ENCODE measurements at regions not wholly inside any gene's neighbourhood (a gene's known extent, or its start where the extent isn't known, plus 50 kb on each side); places are given as distances from the start of the nearest gene placed in this dataset.
A peak's percentile ranks its signal among the peaks of the same experiment; 100 is the strongest.

DNA sequence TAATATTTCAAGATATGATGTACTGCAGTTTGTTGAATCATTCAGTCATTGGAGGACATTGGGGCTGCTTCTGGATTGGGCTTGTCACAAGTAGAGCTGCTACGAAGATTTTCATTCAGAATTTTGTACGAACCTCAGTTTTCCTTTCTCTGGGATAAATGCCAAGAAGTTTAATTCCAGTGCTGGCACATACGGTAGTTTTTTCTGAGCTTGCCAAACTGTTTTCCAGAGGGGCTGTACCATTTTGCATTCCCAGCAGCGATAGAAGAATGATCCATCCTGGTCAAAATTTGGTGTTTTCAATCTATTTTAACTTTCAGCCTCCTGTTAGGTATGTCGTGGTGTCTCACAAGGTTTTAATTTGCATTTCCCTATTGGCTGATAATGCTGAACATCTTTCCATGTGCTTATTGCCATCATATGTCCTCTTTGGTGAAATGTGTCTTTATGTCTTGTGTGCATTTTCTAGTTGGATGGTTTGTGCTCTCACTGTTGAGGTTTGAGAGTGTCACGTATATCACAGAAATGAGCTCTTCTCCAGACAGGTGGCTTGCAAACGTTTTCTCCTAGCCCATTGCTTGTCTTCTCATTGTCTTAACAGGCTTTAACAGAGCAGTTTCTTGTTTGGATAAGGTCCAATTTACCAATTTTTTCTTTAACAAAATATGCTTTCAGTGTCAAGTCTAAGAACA is 612.6 kb downstream of the GALR1 start:
- DNase-seq = no peak

DNA sequence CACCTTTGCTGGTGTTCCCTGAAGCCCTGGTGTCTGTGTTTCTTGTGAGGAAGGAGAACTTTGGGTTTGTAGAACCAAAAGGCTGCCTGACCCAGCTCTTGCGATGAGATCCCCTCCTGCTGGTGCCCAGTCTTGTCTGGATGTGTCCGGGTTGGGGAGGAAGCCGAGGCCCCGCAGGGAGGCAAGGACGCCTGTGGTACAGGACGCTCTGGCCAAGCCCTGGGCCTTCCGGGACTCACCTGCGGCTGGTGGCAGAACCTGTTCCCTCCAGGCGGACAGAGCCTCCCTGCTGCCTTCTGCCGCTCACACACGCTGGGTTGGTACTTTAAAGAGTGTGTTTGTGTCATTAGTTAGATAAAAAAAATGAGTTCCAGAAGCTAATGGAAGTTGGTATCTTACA is 616.2 kb downstream of the GALR1 start:
- no peak for DNase-seq

DNA sequence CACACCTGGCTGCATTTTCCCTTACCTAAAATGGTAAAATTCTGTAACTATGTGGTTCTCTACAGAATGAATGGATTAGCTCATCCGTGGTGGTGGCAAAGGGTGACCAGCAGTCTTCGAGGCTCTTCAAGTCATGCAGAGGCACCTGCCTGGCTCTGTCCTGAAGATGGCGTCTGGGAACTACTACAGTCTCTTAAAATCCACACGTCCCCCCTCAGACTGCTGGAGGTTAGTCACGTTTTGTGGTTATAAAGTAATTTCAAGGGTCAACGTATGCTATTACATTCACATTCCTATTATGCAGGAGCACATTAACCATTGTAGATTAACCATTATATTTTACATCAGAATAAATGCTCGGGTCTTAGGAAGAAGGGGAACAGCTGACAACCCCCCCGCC is 616.7 kb downstream of the GALR1 start:
- no peak for DNase-seq

DNA sequence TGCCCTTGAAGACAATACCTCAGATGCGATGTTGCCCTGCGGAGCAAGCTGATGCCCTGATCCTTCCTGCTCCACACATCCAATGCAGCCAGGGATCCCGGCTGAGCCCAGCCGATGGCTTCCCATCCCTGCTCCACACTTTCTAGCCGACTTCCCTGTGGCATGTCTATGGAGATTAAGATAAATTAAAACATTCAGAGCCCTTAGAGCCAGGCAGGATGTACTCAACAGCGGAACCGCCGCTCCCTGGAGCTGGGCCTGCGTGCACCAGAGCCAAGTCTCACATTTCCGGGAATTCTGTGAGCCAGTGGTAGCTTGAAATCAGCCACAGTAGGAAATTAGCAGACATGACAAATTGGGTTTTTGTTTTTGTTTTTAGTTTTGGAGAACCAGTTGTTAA is 620.6 kb downstream of the GALR1 start:
- no peak for DNase-seq

DNA sequence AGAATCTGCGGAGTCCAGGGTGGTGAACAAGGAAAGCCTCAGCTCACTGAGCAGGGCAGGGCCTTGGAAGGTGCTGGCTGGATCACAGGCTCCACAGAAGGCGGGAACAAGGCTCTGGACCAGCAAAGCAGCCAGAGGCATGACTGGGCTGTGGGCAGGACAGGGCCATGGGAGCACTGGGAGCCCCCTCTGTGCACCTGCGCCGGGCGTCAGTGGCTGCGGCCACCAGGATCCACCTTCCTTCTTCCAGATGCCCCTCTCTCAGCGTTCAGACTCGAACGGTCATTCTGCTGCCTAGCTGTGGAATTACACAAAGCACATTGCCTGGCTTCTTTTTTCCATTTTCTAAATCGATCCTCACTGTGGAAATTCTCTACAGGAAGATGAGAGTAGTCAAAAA is 621.2 kb downstream of the GALR1 start:
- DNase-seq = no peak

DNA sequence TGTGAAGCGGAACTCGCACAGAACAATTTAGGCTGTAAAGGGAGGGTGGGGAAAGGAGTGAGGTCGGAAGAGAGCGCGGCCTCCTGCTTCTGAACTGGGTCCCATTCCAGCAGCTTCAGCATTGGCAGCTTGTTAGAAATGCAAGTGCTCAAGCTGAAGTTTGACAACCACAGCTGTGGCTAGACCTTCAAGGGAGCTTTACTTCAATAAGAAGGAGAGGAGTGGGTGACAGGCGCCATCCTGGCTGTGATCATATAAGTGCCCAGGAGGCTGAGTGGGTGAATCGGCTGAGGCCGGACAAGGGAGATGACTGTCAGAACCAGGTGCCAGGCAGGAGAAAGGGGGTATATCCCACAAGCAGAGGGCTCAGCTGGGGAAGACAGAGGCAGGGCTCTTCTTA is 622.5 kb downstream of the GALR1 start:
- no peak for DNase-seq

DNA sequence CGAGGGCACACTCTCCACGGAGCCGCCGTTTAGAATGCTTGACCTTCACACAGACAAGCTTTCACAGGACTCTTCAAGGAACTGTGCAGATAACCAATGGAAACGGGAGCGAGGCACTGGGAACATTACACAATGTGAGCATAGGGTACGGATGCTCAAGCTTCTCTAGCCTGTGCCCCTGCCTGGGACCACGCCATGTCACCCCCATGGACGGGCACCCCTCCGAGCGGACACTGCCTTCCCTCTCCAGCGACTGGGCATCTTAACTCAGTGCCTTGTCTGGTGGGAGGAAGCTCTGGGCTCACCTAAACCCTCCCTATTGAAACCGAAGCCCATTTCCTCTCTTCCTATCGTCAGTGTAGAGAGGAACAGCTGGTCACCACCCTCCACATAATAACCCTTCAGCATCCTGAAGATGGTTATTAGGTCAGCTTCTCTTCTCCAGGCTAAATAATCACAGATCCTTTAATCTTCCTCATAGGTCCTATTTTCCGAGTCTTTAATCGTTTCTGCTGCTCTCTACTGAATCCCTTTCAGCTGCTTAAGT is 626.7 kb downstream of the GALR1 start:
- DNase-seq = no peak

DNA sequence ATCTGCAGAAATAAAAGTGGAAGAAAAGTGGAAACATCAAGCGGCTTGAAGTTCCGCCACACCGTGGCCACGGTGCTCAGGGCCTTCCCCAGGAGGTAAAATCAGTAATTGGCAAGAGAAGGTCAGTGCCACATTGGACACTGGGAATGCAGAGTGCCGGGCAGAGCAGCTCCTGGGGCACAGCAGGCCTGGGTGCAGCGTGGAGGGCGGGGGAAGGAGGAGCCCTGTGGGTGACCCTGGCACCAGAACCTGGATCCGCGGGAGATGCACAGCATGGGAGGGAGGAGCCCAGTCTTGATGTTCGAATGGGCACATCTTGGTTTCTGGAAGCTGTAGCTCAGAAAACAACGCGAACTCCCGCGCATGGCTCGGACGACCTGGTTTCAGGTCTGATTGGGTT is 630.2 kb downstream of the GALR1 start:
- DNase-seq = no peak

DNA sequence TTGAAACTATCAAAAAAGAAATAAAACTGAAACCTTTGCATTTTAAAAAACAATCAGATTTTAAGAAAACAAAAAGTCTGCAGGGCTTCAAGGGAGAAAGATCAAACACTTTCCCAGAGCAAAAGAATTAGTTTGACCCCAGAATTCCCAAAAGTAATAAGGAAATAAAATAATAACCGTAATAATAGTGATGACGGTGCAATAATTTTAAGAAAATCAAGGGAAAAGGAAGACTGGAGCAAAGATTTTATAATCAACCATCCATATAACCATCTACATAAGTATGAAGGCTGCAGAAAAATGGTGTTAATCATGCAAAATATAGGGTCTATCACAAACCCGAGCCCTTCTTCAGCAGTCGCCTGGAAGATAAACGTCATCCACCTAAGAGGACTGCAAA is 634.8 kb downstream of the GALR1 start:
- DNase-seq = no peak

DNA sequence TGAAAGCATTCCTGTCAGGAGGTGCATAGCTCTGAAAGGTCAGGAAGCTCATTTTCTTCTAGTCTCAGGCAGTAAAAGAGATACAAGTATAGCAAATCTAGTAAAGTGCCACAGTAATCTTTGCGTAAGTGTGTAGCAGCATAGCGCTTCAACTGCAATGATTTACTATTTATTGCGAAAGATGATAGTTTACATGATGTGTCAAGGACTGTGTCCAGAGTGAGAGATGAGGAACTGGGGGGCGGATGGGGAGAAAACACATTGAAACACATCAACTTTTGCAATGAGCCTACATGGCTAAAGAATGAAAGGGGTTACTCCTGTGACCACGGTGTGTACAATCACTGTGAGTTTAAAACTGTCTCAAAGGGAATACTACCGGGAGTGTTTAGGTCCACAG is 644.4 kb downstream of the GALR1 start:
- no peak for DNase-seq

DNA sequence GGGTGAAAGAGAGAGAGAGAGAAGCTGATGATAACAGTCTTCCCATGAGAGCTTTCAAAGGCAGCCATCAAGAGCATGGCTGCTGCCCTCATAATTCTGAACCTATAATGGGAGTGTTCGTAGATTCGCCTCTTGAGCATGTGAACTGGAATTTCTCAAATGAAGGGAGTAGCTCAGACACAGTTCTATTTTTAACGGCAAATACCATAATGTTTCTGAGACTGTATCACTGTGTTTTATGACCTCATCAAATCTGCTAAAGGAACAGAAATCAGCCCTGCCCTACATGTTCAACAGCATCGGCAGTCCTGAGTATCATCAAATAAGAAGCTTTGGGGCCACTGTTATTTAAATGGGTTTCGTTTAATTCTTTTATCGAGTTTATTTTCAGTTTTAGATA is 645.6 kb downstream of the GALR1 start:
- DNase-seq = no peak

DNA sequence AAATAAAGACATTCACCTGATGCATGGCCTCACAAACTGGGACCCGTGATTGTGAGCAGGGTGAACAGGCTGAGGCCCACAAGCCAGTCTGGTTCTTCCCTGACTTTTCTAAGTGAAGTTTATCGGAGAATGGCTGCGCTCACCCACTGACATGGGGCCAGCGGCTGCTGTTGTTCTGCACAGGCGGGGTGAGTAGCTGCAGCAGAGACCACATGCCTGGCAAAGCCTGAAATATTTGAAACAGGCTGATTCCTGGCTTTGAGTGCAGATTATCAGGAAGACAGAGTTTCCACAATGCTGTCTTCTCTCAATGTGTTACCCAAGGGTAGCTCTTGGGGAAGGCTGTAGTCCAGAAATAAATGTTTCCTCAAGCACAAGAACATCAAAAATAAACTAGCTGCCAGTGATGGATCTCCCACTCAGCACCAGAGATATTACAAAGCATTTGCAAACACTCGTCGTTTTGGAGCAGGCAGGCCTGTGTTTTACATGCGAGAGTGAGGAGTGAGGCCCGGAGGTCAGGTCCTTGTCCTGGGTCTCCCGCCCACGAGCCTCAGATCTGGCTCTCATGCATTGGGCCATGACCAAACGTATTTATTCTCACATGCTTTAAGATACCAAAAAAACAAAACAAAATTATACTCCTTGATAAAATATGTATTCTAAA is 647.1 kb downstream of the GALR1 start:
- DNase-seq = no peak

DNA sequence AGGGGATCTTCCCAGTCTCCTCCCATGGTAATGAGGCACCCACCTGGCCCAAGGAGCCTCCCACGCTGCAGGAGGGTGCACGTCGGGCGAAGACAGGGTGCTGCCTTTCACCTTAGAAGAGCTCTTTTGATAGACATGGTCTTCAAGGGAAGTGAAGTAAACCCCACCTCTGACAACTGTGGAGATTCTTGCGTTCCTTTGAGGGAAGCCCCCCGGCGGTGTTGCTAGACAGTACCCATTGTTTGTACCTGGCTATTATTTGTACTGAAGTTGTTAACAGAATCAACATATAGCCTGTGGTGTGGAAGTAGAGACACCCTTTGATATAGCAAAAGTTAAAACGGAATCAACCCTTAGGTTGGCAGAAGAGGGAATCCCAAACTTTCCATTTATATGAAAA is 648.0 kb downstream of the GALR1 start:
- no peak for DNase-seq

DNA sequence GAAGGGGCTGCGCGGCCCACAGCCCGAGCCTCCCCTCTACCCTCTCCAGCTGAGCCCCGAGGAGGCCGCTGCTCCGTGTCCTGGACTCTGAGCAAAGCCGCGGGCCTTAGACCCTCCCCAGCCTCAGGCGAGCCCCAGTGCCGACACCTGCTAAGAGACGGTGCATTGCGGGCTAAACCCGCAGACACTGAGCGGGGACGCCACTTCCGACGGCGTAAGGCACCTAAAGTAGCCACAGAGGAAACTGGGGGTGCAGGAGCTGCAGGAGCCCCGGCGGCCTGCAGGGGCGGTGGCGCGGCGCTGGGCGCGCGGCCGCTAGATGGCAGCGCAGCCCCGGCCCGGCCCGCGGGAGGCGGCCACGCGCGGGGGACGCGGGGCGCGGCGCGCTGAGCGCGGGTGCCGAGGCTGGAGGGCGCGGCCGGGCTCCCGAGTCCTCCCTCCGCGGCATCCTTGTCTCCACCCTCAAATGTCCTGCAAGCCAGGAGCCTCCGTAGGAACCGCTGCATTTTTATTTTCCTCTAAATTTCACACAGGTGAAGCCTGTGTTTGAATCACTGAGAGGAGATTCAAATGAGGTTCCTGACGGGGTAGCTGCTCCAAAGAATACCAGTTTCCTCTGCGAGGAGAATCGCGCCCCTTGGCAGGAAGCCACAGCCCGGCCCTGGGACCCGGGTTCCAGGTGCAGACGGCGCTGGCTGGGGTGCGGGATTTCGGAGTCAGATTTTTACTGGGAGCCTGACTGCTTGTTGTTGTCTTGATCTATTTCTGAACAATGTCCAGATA is 650.5 kb downstream of the GALR1 start:
- DNase-seq = peak; percentile 51 to 53

DNA sequence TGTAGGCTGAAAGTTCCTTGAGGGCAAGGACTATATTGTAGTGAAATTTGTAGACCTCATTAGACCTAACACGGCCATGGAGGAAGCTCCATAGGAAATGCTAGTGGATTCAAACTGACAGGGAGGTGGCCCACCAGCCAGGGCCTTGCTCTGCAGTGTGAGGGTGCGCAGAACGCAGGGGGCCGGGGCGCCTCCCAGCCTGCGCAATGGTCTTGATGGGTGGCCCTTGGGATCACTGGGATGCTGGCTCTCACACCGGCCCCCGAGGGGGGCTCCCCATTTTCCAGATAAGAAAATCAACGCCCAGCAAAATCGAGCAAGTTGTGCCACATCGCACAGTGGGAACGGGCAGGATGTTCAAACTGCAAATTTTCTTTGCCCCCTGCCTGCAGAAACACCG is 655.4 kb downstream of the GALR1 start:
- no peak for DNase-seq

DNA sequence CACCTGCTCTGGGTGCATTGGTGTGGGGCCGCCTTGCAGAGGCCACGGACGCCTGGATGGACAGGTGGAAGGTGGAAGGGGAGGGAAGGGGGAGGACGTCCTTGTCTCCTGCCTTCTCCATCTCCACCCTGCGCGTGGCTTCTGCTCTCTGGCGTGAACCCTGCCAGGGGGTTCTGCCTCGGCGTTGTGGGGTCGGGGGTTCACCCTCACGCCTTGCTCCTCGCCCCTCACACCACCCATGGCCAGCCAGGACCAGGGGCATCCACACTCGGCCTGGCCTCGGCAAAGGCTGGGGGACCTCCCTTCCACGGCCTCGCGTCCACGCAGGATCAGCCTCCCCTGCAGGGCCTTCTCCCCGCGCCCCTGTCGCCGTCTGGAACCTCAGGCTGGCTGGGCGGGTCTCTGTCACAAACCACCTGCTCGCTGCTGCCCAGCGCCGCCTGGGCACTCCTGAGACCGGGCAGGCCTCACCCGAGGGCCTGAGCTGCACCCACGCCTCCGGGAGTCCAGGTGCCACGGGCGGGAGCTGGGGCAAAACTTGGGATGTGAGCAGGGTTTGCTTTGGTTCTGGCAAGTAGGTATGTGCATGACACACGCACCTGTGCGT is 655.9 kb downstream of the GALR1 start:
- DNase-seq = no peak

DNA sequence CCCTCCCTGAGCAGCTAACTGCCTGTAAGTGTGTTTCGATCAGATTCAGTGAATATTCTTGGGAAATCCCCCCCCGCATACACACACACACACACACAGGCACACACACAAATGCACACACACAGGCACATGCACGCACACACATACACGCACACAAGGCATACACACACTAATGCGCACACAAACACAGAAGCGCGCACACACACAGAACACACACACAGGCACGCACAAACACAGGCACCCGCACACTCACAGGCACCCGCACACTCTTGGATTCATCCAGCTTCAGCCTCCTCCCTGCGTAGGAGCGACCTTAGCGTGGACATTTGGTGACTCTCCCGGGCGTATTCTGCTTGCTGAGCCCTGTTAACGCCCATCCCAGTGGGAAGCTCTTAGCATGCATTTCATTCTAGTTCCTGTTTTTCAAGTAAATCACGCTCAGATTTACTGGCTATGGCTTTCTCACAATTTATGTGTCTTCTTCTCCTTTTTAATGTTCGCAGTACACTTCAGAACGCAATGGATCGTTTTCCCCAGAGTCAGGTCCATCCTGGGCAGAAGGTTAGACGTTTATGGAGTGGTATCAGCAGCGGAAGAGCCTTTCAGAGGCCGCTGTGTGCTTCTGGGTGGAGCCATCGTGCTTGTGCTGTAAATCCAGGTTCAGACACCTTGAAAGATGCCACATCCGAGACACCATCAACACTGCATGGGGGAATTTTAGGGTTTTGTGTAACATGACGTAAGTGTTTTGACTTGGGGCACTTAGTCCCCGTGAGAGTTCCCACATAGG is 656.6 kb downstream of the GALR1 start:
- DNase-seq = no peak

DNA sequence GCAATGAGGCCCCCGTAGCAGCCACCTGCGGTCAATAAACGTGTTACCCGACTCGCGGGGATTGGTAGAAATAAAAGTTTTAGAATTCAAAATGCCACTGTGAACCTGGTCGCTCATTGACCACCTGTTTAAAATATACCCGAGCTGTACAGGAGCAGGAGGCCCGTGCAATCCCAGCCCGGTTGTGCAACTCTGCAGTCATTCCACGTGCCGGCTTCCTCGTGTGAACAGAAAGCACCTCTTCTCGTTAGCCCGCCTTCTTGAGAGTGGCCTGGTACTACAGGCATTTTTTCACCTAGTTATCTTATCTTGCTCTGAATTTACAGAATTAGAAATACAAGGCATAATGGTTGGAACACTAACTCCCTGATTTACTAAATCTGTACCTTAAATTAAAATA is 660.7 kb downstream of the GALR1 start:
- no peak for DNase-seq

DNA sequence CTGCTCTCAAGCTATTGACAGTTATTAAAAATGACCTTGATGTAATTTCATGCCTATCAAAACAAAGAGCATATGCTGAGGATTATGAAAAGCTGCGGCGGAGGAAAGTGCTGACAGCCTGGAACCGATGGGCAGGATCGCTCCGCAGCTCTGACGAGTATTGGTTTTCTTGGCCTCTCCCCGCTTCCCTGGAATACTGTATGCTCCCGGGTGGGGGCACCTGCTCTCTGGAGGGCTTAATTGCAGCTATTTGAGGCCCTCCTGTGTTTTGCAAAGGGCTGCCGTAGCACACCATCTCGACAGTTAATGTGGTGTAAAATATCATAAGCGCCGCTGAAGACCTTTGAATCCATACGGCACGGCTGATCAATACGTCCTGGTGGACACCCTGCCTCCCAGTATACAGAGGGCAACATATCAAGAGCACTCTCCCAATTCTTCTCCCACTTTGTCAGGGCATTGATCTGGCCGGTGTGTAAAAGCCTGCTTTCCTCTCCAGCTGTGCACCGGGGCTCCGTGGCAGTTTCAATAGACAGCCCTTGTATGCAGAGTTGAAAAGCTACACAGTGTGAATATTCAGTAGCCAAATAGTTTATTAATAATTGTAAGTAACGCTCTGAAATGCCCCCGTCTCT is 662.4 kb downstream of the GALR1 start:
- no peak for DNase-seq

DNA sequence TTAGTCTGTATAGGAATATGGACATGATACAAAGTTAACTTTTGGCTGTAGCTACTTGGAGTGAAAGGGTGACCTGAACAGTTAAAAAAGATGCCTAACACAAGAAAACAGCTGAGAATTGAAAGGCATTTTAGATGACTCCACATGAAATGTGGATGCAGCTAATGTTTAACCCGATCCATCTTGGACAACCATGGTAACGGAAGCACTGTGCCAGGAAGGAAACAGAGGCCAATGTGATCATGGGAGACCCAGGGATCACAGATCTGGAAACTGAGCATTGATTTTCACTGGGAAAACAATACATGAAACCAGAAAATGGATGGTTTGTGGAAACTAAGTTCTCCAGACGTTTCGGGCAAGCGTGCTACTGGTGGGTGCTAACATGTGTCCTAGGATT is 669.1 kb downstream of the GALR1 start:
- no peak for DNase-seq

DNA sequence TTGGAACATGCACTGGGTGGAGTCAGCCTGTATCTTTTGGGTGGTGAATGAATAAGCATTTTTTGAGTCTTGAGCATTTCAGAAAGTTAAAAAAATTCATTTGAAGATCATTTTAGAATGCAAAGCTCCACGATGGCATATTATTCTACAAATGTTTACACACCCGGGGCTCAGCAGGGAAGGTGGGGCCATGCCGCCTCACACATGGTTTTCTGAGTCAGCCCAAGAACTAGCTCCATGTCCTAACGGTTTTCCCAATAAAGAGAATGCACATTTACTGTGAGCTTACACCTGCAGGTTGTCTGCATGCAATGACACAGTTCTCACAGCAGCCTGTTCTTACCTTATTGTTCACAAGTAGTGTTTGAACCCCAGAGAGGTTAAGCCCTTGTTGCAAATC is 670.3 kb downstream of the GALR1 start:
- DNase-seq = no peak

DNA sequence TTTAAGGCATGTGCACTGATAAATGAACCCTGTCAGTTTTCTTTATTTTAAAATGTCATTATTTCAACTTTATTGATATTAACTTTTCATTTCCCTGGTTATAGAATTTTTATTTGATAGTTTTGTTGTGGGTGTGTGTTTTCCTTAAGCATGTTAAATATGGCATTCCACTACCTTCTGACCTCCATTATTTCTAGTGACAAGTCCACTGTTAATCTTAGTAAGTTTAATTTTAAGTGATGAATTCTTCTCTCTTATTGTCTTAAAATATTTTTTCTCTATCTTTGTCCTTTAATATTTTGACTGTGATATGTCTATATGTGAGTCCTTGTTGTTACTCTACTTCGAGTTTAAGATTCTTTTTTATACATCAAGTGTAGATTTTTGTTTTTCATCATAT is 685.7 kb downstream of the GALR1 start:
- no peak for DNase-seq
